ENCODE measurements at regions not wholly inside any gene's neighbourhood (a gene's known extent, or its start where the extent isn't known, plus 50 kb on each side); places are given as distances from the start of the nearest gene placed in this dataset.

DNA sequence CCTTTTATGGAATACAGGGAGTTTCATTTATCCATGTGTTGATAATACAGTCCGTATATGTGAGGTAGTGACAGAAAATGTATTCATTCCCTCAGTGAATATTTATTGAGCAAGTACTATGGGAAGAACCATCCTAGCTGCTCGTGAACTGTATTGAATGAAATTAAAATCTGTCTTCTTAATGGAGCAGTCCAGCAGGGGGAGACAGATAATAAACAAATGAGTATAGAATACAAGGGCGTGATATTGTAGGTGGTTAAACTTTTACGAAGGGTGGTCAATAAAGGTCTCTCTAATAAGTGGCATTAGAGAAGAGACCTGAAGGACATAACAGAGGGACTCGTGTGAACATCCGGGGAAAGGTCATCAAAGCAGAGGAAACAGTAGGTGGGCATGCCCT lies 62.7 kb upstream of the OSTN start:
- Histone ChIP-seq H3K4me3 (ENCODE audit: low read depth in 1 of 3, low read length in 3 of 3) (no peak overlapping the region), H3K4me1 (ENCODE audit: control insufficient read depth in 4 of 4, insufficient read depth in 4 of 4, low read length in 3 of 4) (no peaks in the 10 kb centered on the region), H3K27ac (ENCODE audit: low read depth in 1 of 2, low read length in 2 of 2) (no peak overlapping the region), H3K36me3 (ENCODE audit: control insufficient read depth in 4 of 4, insufficient read depth in 3 of 4, low read depth in 1 of 4, low read length in 3 of 4) (no peaks in the 10 kb centered on the region), H3K9ac (ENCODE audit: low read depth in 1 of 2, low read length in 2 of 2) (no peak overlapping the region), H3K27me3 (ENCODE audit: control insufficient read depth in 4 of 4, insufficient read depth in 4 of 4, low read length in 3 of 4) (no peaks in the 10 kb centered on the region), H3K9me3 (ENCODE audit: control insufficient read depth in 4 of 4, low read length in 3 of 4) (no peaks in the 10 kb centered on the region)
- no peak for DNase-seq (ENCODE audit: low spot score)
- 88% methylated on average over 6 of the region's 6 CpGs for WGBS
- TF ChIP-seq FOXA2 (IDR thresholded peaks at IDR 0.05), result no peak
- peak; percentile 47 to 58 for TF ChIP-seq RAD21 (IDR thresholded peaks at IDR 0.05)

GRCh38 chr3:191135175-191135574 lies 63.9 kb upstream of the OSTN start:
- 94% methylated on average over 2 of the region's 2 CpGs for WGBS
- no peaks in the 10 kb centered on the region for H3K9me3 ChIP-seq (ENCODE audit: control insufficient read depth in 4 of 4, low read length in 3 of 4)
- no peak for DNase-seq (ENCODE audit: low spot score)
- H3K27ac ChIP-seq (ENCODE audit: low read depth in 1 of 2, low read length in 2 of 2), result no peak overlapping the region
- no peak overlapping the region for H3K4me3 ChIP-seq (ENCODE audit: low read depth in 1 of 3, low read length in 3 of 3)
- no peaks in the 10 kb centered on the region for H3K27me3 ChIP-seq (ENCODE audit: control insufficient read depth in 4 of 4, insufficient read depth in 4 of 4, low read length in 3 of 4)
- H3K36me3 ChIP-seq (ENCODE audit: control insufficient read depth in 4 of 4, insufficient read depth in 3 of 4, low read depth in 1 of 4, low read length in 3 of 4), result no peaks in the 10 kb centered on the region
- H3K4me1 ChIP-seq (ENCODE audit: control insufficient read depth in 4 of 4, insufficient read depth in 4 of 4, low read length in 3 of 4), result no peaks in the 10 kb centered on the region
- TF ChIP-seq RXRA (IDR thresholded peaks at IDR 0.05) (no peak), YY1 (IDR thresholded peaks at IDR 0.05) (no peak), FOXA2 (IDR thresholded peaks at IDR 0.05) (no peak), NR2F2 (IDR thresholded peaks at IDR 0.05) (no peak), JUND (IDR thresholded peaks at IDR 0.05) (no peak)
- TF ChIP-seq, protein P1, sequence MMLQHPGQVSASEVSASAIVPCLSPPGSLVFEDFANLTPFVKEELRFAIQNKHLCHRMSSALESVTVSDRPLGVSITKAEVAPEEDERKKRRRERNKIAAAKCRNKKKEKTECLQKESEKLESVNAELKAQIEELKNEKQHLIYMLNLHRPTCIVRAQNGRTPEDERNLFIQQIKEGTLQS (IDR thresholded peaks at IDR 0.05), result no peak
- no peak overlapping the region for H3K9ac ChIP-seq (ENCODE audit: low read depth in 1 of 2, low read length in 2 of 2)

DNA sequence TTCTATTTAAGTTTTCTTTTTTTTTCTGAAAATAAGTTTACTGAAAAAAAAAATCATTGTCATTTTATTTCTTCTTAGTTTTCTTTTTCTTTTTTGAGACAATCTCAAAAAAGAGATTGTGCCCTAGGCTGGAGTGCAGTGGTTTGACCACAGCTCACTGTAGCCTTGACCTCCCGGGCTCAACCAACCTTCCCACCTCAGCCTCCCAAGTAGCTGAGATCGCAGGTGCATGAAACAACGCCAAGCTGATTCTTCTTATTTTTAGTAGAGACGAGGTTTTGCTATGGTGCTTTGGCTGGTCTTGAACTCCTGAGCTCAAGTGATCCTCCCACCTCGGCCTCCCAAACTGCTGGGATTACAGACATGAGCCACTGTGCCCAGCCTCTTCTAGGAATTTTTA lies 65.7 kb upstream of the OSTN start:
- TF ChIP-seq MAX (IDR thresholded peaks at IDR 0.05) (no peak), RXRA (IDR thresholded peaks at IDR 0.05) (no peak), ZBTB33 (IDR thresholded peaks at IDR 0.05) (no peak), HNF4G (IDR thresholded peaks at IDR 0.05) (no peak), FOXA1 (IDR thresholded peaks at IDR 0.05) (no peak), REST (IDR thresholded peaks at IDR 0.05) (no peak), TAF1 (conservative IDR thresholded peaks at IDR 0.05) (no peak), JUND (IDR thresholded peaks at IDR 0.05) (no peak), GABPA (IDR thresholded peaks at IDR 0.05 in 1 of 2, conservative IDR thresholded peaks at IDR 0.05 in 1 of 2) (no peak), EGR1 (IDR thresholded peaks at IDR 0.05; ENCODE audit: low read depth in 2 of 2) (no peak), SP1 (IDR thresholded peaks at IDR 0.05) (no peak), FOXA2 (IDR thresholded peaks at IDR 0.05) (no peak), HNF4A (conservative IDR thresholded peaks at IDR 0.05) (no peak), NR2F2 (IDR thresholded peaks at IDR 0.05) (no peak), RAD21 (IDR thresholded peaks at IDR 0.05) (no peak), YY1 (IDR thresholded peaks at IDR 0.05) (no peak)
- TF ChIP-seq, protein P1 (IDR thresholded peaks at IDR 0.05), result no peak
- TF ChIP-seq, protein P2, sequence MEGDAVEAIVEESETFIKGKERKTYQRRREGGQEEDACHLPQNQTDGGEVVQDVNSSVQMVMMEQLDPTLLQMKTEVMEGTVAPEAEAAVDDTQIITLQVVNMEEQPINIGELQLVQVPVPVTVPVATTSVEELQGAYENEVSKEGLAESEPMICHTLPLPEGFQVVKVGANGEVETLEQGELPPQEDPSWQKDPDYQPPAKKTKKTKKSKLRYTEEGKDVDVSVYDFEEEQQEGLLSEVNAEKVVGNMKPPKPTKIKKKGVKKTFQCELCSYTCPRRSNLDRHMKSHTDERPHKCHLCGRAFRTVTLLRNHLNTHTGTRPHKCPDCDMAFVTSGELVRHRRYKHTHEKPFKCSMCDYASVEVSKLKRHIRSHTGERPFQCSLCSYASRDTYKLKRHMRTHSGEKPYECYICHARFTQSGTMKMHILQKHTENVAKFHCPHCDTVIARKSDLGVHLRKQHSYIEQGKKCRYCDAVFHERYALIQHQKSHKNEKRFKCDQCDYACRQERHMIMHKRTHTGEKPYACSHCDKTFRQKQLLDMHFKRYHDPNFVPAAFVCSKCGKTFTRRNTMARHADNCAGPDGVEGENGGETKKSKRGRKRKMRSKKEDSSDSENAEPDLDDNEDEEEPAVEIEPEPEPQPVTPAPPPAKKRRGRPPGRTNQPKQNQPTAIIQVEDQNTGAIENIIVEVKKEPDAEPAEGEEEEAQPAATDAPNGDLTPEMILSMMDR (IDR thresholded peaks at IDR 0.05; ENCODE audit: low read depth, low read length, missing input control), result no peak
- Histone ChIP-seq H3K9me3 (ENCODE audit: control insufficient read depth in 4 of 4, low read length in 3 of 4) (no peaks in the 10 kb centered on the region), H3K36me3 (ENCODE audit: control insufficient read depth in 4 of 4, insufficient read depth in 3 of 4, low read depth in 1 of 4, low read length in 3 of 4) (no peaks in the 10 kb centered on the region), H3K9ac (ENCODE audit: low read depth in 1 of 2, low read length in 2 of 2) (no peak overlapping the region), H3K4me1 (ENCODE audit: control insufficient read depth in 4 of 4, insufficient read depth in 4 of 4, low read length in 3 of 4) (no peaks in the 10 kb centered on the region), H3K4me3 (ENCODE audit: low read depth in 1 of 3, low read length in 3 of 3) (no peak overlapping the region), H3K27ac (ENCODE audit: low read depth in 1 of 2, low read length in 2 of 2) (no peak overlapping the region), H3K27me3 (ENCODE audit: control insufficient read depth in 4 of 4, insufficient read depth in 4 of 4, low read length in 3 of 4) (no peaks in the 10 kb centered on the region)
- WGBS, result 92% methylated on average over 5 of the region's 5 CpGs
- DNase-seq (ENCODE audit: low spot score), result no peak
